Hepatocyte (in vitro differentiated cells): ENCODE measurements at regions not wholly inside any gene's neighbourhood (a gene's known extent, or its start where the extent isn't known, plus 50 kb on each side); places are given as distances from the start of the nearest gene placed in this dataset.

Source experiments
- DNase-seq: peaks from one replicate; pipeline ENCODE4 v3.0.0-alpha.2; 2016; ENCODE audit warnings: low spot score
- H2AFZ ChIP-seq: fragments of 200-600 bp; sonication (generic); 2 replicates; pipeline ENCODE4 v1.6.0; 2016; ENCODE audit warnings: antibody characterized with exemption, mild to moderate bottlenecking
- H3K27ac ChIP-seq: fragments of 200-600 bp; sonication (generic); 2 replicates; pipeline ENCODE4 v1.5.1; 2016; ENCODE audit warnings: mild to moderate bottlenecking
- H3K27me3 ChIP-seq: fragments of 200-600 bp; sonication (generic); 2 replicates; pipeline ENCODE4 v1.6.1; 2016
- H3K36me3 ChIP-seq: fragments of 200-600 bp; sonication (generic); replicated peaks from 2 replicates; pipeline ENCODE4 v1.5.1; 2016; ENCODE audit warnings: low read depth; ENCODE audit not compliant: insufficient read depth
- H3K4me1 ChIP-seq: fragments of 200-600 bp; sonication (generic); 2 replicates; pipeline ENCODE4 v1.5.1; 2016; ENCODE audit warnings: mild to moderate bottlenecking, moderate library complexity; ENCODE audit not compliant: insufficient read depth
- H3K4me2 ChIP-seq: fragments of 200-600 bp; sonication (generic); 2 replicates; pipeline ENCODE4 v1.6.0; 2016
- H3K4me3 ChIP-seq: fragments of 200-600 bp; sonication (generic); 2 replicates; pipeline ENCODE4 v1.5.1; 2016; ENCODE audit warnings: mild to moderate bottlenecking
- H3K79me2 ChIP-seq: fragments of 200-600 bp; sonication (generic); 2 replicates; pipeline ENCODE4 v1.6.0; 2017; ENCODE audit warnings: mild to moderate bottlenecking
- H3K9me2 ChIP-seq: fragments of 200-600 bp; sonication (generic); replicated peaks from 2 replicates; pipeline ENCODE4 v1.6.0; 2017; ENCODE audit warnings: mild to moderate bottlenecking; ENCODE audit not compliant: insufficient read depth
- H3K9me3 ChIP-seq: fragments of 200-600 bp; sonication (generic); 2 replicates; pipeline ENCODE4 v1.5.1; 2016; ENCODE audit warnings: low read depth, mild to moderate bottlenecking
- H4K20me1 ChIP-seq: fragments of 200-600 bp; sonication (generic); 2 replicates; pipeline ENCODE4 v1.6.0; 2016; ENCODE audit warnings: mild to moderate bottlenecking; ENCODE audit not compliant: insufficient read depth, poor library complexity, severe bottlenecking
- EZH2 ChIP-seq: fragments of 200-600 bp; sonication (generic); IDR thresholded peaks from 2 replicates; pipeline ENCODE4 v1.6.1; 2016; ENCODE audit warnings: antibody characterized with exemption, mild to moderate bottlenecking, borderline replicate concordance
- EZH2phosphoT487 ChIP-seq: fragments of 200-600 bp; sonication (generic); IDR thresholded peaks from one replicate; pipeline ENCODE4 v1.6.1; 2018; ENCODE audit warnings: antibody characterized with exemption, mild to moderate bottlenecking, low read depth, moderate library complexity; ENCODE audit not compliant: unreplicated experiment, severe bottlenecking
- WGBS: methylation state at CpG from one replicate; pipeline ENCODE4 v1.1.6; 2016; ENCODE audit warnings: low lambda C conversion rate; ENCODE audit errors: missing lambda C conversion rate; 5-methylcytosine and 5-hydroxymethylcytosine counted together
- TF ChIP-seq, protein P1 (sequence below): fragments of 200-600 bp; sonication (generic); IDR thresholded peaks from 2 replicates; pipeline ENCODE4 v1.5.1; 2016; ENCODE audit warnings: antibody characterized with exemption, mild to moderate bottlenecking; ENCODE audit not compliant: poor library complexity

DNA sequence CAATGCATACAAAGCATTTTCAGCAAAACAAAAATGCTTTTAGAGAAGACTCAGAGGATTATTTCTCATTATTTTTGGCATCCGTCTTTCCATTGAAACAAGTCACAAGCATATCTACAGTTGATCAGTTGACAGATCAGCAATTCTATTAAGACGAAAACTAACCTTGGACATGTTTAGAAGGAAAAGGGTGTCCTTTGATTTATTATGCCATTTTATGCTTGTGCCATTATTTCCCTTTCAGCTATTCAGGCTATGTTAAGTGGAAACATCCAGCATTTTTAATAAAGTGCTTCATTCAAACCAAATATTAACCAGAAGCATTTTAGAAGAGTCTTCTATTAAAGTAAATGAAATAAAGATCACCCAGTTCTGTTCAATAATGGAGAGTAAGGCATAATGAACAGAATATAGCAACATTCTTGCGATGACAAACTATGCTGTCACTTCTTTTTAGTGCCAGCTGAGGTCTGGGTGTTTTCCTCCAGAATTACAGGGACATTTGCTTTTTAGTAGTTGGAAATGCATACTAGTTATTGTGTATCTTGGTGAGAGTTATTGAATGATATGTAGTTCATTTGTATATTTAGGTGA, 481.4 kb downstream of the PLA2G4A start:
- Histone ChIP-seq H4K20me1 (no peaks in the 10 kb centered on the region), H3K9me2 (no peaks in the 10 kb centered on the region), H3K79me2 (no peaks in the 10 kb centered on the region), H3K27me3 (no peaks in the 10 kb centered on the region), H3K27ac (no peak overlapping the region), H3K9me3 (no peaks in the 10 kb centered on the region), H3K36me3 (no peaks in the 10 kb centered on the region), H3K4me3 (no peak overlapping the region), H3K4me2 (no peak overlapping the region), H2AFZ (no peak overlapping the region), H3K4me1 (no peaks in the 10 kb centered on the region)
- no peak for DNase-seq
- WGBS: 75% methylated on average over 3 of the region's 3 CpGs
- TF ChIP-seq, protein P1, sequence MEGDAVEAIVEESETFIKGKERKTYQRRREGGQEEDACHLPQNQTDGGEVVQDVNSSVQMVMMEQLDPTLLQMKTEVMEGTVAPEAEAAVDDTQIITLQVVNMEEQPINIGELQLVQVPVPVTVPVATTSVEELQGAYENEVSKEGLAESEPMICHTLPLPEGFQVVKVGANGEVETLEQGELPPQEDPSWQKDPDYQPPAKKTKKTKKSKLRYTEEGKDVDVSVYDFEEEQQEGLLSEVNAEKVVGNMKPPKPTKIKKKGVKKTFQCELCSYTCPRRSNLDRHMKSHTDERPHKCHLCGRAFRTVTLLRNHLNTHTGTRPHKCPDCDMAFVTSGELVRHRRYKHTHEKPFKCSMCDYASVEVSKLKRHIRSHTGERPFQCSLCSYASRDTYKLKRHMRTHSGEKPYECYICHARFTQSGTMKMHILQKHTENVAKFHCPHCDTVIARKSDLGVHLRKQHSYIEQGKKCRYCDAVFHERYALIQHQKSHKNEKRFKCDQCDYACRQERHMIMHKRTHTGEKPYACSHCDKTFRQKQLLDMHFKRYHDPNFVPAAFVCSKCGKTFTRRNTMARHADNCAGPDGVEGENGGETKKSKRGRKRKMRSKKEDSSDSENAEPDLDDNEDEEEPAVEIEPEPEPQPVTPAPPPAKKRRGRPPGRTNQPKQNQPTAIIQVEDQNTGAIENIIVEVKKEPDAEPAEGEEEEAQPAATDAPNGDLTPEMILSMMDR: no peak
- TF ChIP-seq EZH2: no peak
- TF ChIP-seq EZH2phosphoT487: no peak

DNA sequence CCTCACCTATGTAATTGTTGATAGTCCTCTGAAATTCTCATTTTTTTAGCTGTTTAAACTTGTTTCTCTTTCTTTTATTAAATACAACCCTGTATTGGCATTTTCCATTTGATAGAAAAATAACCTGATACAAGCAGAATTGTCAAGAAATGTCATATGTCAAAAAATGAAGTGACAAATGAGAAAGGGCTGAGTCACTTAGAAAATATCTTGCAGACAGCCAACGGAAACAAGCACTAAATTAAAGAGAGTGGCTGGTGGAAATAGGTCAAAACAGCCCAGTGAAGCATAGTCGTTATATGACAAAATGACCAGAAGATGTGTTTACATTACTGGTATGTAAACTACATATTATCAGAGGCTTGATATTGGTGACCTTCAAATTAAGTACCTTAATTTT, 484.4 kb downstream of the PLA2G4A start:
- Histone ChIP-seq H4K20me1 (no peaks in the 10 kb centered on the region), H3K4me3 (no peak overlapping the region), H3K79me2 (no peaks in the 10 kb centered on the region), H3K36me3 (no peaks in the 10 kb centered on the region), H3K9me2 (no peaks in the 10 kb centered on the region), H3K4me2 (no peak overlapping the region), H3K4me1 (no peaks in the 10 kb centered on the region), H3K27me3 (no peaks in the 10 kb centered on the region), H3K27ac (no peak overlapping the region), H2AFZ (no peak overlapping the region), H3K9me3 (no peaks in the 10 kb centered on the region)
- 34% methylated on average over 2 of the region's 2 CpGs for WGBS
- DNase-seq: no peak
- TF ChIP-seq, protein P1: no peak
- no peak for TF ChIP-seq EZH2

DNA sequence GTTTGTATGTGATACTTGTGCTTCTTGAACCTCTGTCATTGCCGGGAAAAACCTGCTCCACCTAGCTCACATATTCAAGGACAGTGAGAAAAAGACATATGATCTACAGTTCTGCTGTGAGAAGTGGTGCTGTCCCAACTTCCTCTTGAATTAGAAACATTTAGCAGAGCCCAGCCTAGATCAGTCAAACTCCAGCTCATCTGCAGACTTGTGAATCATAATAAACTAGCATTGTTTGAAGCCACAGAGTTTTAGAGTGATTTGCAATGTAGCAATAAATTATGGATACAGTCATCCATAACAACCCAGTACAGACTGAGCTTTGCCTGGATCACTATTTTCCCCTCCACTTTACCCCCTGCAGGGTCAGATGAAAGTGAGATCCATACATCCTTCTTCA, 497.8 kb downstream of the PLA2G4A start:
- H3K4me1 ChIP-seq: no peaks in the 10 kb centered on the region
- no peak overlapping the region for H3K27ac ChIP-seq
- no peaks in the 10 kb centered on the region for H3K27me3 ChIP-seq
- H3K9me3 ChIP-seq: no peaks in the 10 kb centered on the region
- no peaks in the 10 kb centered on the region for H3K36me3 ChIP-seq
- no peaks in the 10 kb centered on the region for H3K79me2 ChIP-seq
- DNase-seq: no peak
- no peaks in the 10 kb centered on the region for H4K20me1 ChIP-seq
- WGBS: 94% methylated on average over 1 of the region's 1 CpG
- no peaks in the 10 kb centered on the region for H3K9me2 ChIP-seq
- H3K4me3 ChIP-seq: no peak overlapping the region
- TF ChIP-seq, protein P1: no peak
- no peak for TF ChIP-seq EZH2
- TF ChIP-seq EZH2phosphoT487: no peak
- no peak overlapping the region for H2AFZ ChIP-seq
- H3K4me2 ChIP-seq: no peak overlapping the region
